ENCODE measurements at regions not wholly inside any gene's neighbourhood (a gene's known extent, or its start where the extent isn't known, plus 50 kb on each side); places are given as distances from the start of the nearest gene placed in this dataset.

DNA sequence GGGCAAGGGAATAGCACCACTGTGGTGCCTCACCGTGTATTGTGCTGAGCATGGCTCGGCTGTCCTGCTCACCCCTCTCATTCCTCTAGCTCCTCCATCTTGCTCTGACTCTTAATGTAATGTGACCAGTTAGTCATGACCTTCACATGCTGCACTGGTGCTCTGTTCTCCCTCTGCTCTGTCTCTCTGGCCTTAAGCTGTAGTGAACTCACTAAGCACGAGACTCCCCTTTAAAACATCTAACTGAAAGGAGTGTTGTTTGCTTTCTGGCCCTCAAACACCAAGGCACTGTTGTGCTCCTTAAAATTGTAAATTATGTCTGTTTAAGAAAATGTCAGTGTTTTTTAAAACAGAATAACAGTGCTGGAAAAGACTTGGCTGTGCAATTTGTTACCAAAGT, 140.4 kb downstream of the HDGFL1 start:
- Histone ChIP-seq H3K9me3 (ENCODE audit: low read length) (no peaks in the 10 kb centered on the region), H3K4me1 (ENCODE audit: insufficient read depth, low read length) (peaks cover 25% of the 10 kb centered on the region), H3K36me3 (ENCODE audit: insufficient read depth, low read length) (no peaks in the 10 kb centered on the region), H3K27ac (ENCODE audit: low read depth, low read length) (no peak overlapping the region), H3K4me3 (ENCODE audit: low read depth in 1 of 2, low read length in 2 of 2) (no peak overlapping the region), H3K27me3 (ENCODE audit: control insufficient read depth in 1 of 2, insufficient read depth in 2 of 2, low read length in 2 of 2) (no peaks in the 10 kb centered on the region), H3K9ac (ENCODE audit: low read length) (no peak overlapping the region)

- H3K4me1 ChIP-seq (ENCODE audit: insufficient read depth, low read length): no peaks in the 10 kb centered on the region
- H3K36me3 ChIP-seq (ENCODE audit: insufficient read depth, low read length): no peaks in the 10 kb centered on the region
- no peak overlapping the region for H3K9ac ChIP-seq (ENCODE audit: low read length)
- H3K9me3 ChIP-seq (ENCODE audit: low read length): no peaks in the 10 kb centered on the region
- no peak overlapping the region for H3K4me3 ChIP-seq (ENCODE audit: low read depth in 1 of 2, low read length in 2 of 2)
- no peak overlapping the region for H3K27ac ChIP-seq (ENCODE audit: low read depth, low read length)
- H3K27me3 ChIP-seq (ENCODE audit: control insufficient read depth in 1 of 2, insufficient read depth in 2 of 2, low read length in 2 of 2): no peaks in the 10 kb centered on the region
These were observed 147.4 kb downstream of the HDGFL1 start for GRCh38 chr6:22716721-22717120.

- Histone ChIP-seq H3K9me3 (ENCODE audit: low read length) (no peaks in the 10 kb centered on the region), H3K4me1 (ENCODE audit: insufficient read depth, low read length) (no peaks in the 10 kb centered on the region), H3K36me3 (ENCODE audit: insufficient read depth, low read length) (no peaks in the 10 kb centered on the region), H3K9ac (ENCODE audit: low read length) (no peak overlapping the region), H3K27me3 (ENCODE audit: control insufficient read depth in 1 of 2, insufficient read depth in 2 of 2, low read length in 2 of 2) (no peaks in the 10 kb centered on the region), H3K27ac (ENCODE audit: low read depth, low read length) (no peak overlapping the region), H3K4me3 (ENCODE audit: low read depth in 1 of 2, low read length in 2 of 2) (no peak overlapping the region)
These were observed 148.5 kb downstream of the HDGFL1 start for GRCh38 chr6:22717915-22718314.

DNA sequence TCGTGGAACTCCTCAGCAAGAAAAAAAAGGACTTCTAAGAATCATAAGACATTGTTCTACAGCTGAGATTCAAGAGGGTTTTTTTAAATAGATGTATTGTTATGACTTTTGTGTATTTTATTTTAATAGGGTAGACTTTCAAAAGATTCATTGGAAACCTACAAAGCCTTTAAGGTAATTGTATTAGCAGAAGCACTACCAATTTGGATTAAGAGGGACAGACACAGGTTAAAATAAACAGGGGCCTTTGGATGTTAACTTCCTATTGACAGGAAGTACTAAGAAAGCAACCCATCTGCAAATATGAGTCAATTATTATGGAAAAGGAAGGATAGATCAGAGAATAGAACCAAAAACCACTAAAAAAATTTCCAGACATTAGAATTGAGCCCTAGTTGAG, 153.5 kb downstream of the HDGFL1 start:
- Histone ChIP-seq H3K27ac (ENCODE audit: low read depth, low read length) (no peak overlapping the region), H3K4me1 (ENCODE audit: insufficient read depth, low read length) (peaks cover 3% of the 10 kb centered on the region), H3K36me3 (ENCODE audit: insufficient read depth, low read length) (no peaks in the 10 kb centered on the region), H3K4me3 (ENCODE audit: low read depth in 1 of 2, low read length in 2 of 2) (no peak overlapping the region), H3K27me3 (ENCODE audit: control insufficient read depth in 1 of 2, insufficient read depth in 2 of 2, low read length in 2 of 2) (no peaks in the 10 kb centered on the region), H3K9ac (ENCODE audit: low read length) (no peak overlapping the region), H3K9me3 (ENCODE audit: low read length) (no peaks in the 10 kb centered on the region)

- Histone ChIP-seq H3K9me3 (ENCODE audit: low read length) (no peaks in the 10 kb centered on the region), H3K4me1 (ENCODE audit: insufficient read depth, low read length) (peaks cover 4% of the 10 kb centered on the region), H3K27me3 (ENCODE audit: control insufficient read depth in 1 of 2, insufficient read depth in 2 of 2, low read length in 2 of 2) (no peaks in the 10 kb centered on the region), H3K36me3 (ENCODE audit: insufficient read depth, low read length) (no peaks in the 10 kb centered on the region), H3K4me3 (ENCODE audit: low read depth in 1 of 2, low read length in 2 of 2) (no peak overlapping the region), H3K27ac (ENCODE audit: low read depth, low read length) (no peak overlapping the region), H3K9ac (ENCODE audit: low read length) (no peak overlapping the region)
These were observed 157.6 kb downstream of the HDGFL1 start for GRCh38 chr6:22726966-22727365.

- no peak overlapping the region for H3K9ac ChIP-seq (ENCODE audit: low read length)
These were observed 158.3 kb downstream of the HDGFL1 start for GRCh38 chr6:22727710-22728109.

GRCh38 chr6:22732176-22732970, 163.0 kb downstream of the HDGFL1 start:
- no peak overlapping the region for H3K27ac ChIP-seq (ENCODE audit: low read depth, low read length)
- H3K36me3 ChIP-seq (ENCODE audit: insufficient read depth, low read length): no peaks in the 10 kb centered on the region
- H3K4me3 ChIP-seq (ENCODE audit: low read depth in 1 of 2, low read length in 2 of 2): no peak overlapping the region
- H3K4me1 ChIP-seq (ENCODE audit: insufficient read depth, low read length): peaks cover 16% of the 10 kb centered on the region
- H3K9ac ChIP-seq (ENCODE audit: low read length): no peak overlapping the region
- H3K9me3 ChIP-seq (ENCODE audit: low read length): no peaks in the 10 kb centered on the region
- H3K27me3 ChIP-seq (ENCODE audit: control insufficient read depth in 1 of 2, insufficient read depth in 2 of 2, low read length in 2 of 2): no peaks in the 10 kb centered on the region

More at GRCh38 chr6:22727710-22728109, 158.3 kb downstream of the HDGFL1 start:
- no peaks in the 10 kb centered on the region for H3K27me3 ChIP-seq (ENCODE audit: control insufficient read depth in 1 of 2, insufficient read depth in 2 of 2, low read length in 2 of 2)
- H3K4me1 ChIP-seq (ENCODE audit: insufficient read depth, low read length): peaks cover 11% of the 10 kb centered on the region
- no peak overlapping the region for H3K4me3 ChIP-seq (ENCODE audit: low read depth in 1 of 2, low read length in 2 of 2)
- H3K9me3 ChIP-seq (ENCODE audit: low read length): no peaks in the 10 kb centered on the region
- no peaks in the 10 kb centered on the region for H3K36me3 ChIP-seq (ENCODE audit: insufficient read depth, low read length)
- no peak overlapping the region for H3K27ac ChIP-seq (ENCODE audit: low read depth, low read length)

DNA sequence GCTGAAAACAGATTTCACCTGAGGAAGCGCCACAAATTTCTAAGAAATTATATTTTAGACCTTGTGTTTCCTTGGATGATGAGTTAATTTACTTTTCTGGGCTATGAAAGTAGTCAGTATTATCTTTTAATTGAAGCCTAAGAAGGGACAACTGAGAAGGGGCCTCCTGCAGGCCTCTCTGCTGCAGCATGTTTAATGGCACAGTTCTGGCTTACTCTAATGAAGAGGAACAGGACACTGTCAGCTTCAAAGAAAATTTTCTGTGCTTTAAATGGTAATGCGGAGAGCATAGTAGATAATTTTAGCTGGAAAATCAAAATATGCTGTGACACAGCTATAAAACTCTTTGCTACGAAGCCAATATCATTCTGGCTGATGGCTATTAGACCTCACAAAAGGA, 167.4 kb downstream of the HDGFL1 start:
- Histone ChIP-seq H3K36me3 (ENCODE audit: insufficient read depth, low read length) (no peaks in the 10 kb centered on the region), H3K9ac (ENCODE audit: low read length) (no peak overlapping the region), H3K27me3 (ENCODE audit: control insufficient read depth in 1 of 2, insufficient read depth in 2 of 2, low read length in 2 of 2) (no peaks in the 10 kb centered on the region), H3K27ac (ENCODE audit: low read depth, low read length) (no peak overlapping the region), H3K4me1 (ENCODE audit: insufficient read depth, low read length) (peaks cover 18% of the 10 kb centered on the region), H3K9me3 (ENCODE audit: low read length) (no peaks in the 10 kb centered on the region), H3K4me3 (ENCODE audit: low read depth in 1 of 2, low read length in 2 of 2) (no peak overlapping the region)

DNA sequence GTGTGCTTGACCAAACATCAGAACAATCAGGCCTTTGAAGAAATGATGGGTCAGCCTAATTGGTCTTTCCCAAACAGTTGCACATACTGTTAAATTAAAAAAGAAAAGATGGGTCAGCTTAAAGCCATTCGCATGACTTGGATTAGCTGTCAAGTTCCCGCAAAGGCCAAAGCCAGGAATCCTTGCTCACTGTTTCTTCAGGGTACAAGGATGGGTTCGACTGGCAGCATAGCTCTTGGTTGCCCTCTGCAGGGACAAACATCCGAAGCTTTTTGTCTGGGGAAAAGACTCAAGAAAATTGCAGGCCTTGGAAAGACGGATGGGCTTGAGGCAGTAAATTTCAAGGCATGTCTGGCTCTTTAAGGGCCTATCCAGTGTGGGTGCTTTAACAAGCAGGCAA, 168.0 kb downstream of the HDGFL1 start:
- Histone ChIP-seq H3K4me1 (ENCODE audit: insufficient read depth, low read length) (peaks cover 14% of the 10 kb centered on the region), H3K4me3 (ENCODE audit: low read depth in 1 of 2, low read length in 2 of 2) (no peak overlapping the region), H3K27me3 (ENCODE audit: control insufficient read depth in 1 of 2, insufficient read depth in 2 of 2, low read length in 2 of 2) (no peaks in the 10 kb centered on the region), H3K9me3 (ENCODE audit: low read length) (no peaks in the 10 kb centered on the region), H3K27ac (ENCODE audit: low read depth, low read length) (no peak overlapping the region), H3K36me3 (ENCODE audit: insufficient read depth, low read length) (no peaks in the 10 kb centered on the region), H3K9ac (ENCODE audit: low read length) (no peak overlapping the region)

GRCh38 chr6:22738194-22738593, 168.8 kb downstream of the HDGFL1 start:
- no peak overlapping the region for H3K9ac ChIP-seq (ENCODE audit: low read length)
- no peaks in the 10 kb centered on the region for H3K27me3 ChIP-seq (ENCODE audit: control insufficient read depth in 1 of 2, insufficient read depth in 2 of 2, low read length in 2 of 2)
- no peaks in the 10 kb centered on the region for H3K36me3 ChIP-seq (ENCODE audit: insufficient read depth, low read length)
- H3K4me1 ChIP-seq (ENCODE audit: insufficient read depth, low read length): peaks cover 8% of the 10 kb centered on the region
- H3K4me3 ChIP-seq (ENCODE audit: low read depth in 1 of 2, low read length in 2 of 2): no peak overlapping the region
- H3K27ac ChIP-seq (ENCODE audit: low read depth, low read length): no peak overlapping the region
- H3K9me3 ChIP-seq (ENCODE audit: low read length): no peaks in the 10 kb centered on the region

- Histone ChIP-seq H3K36me3 (ENCODE audit: insufficient read depth, low read length) (no peaks in the 10 kb centered on the region), H3K4me1 (ENCODE audit: insufficient read depth, low read length) (no peaks in the 10 kb centered on the region), H3K9me3 (ENCODE audit: low read length) (no peaks in the 10 kb centered on the region), H3K4me3 (ENCODE audit: low read depth in 1 of 2, low read length in 2 of 2) (no peak overlapping the region), H3K27ac (ENCODE audit: low read depth, low read length) (no peak overlapping the region), H3K27me3 (ENCODE audit: control insufficient read depth in 1 of 2, insufficient read depth in 2 of 2, low read length in 2 of 2) (no peaks in the 10 kb centered on the region), H3K9ac (ENCODE audit: low read length) (no peak overlapping the region)
These were observed 178.2 kb downstream of the HDGFL1 start for GRCh38 chr6:22747571-22747970.

DNA sequence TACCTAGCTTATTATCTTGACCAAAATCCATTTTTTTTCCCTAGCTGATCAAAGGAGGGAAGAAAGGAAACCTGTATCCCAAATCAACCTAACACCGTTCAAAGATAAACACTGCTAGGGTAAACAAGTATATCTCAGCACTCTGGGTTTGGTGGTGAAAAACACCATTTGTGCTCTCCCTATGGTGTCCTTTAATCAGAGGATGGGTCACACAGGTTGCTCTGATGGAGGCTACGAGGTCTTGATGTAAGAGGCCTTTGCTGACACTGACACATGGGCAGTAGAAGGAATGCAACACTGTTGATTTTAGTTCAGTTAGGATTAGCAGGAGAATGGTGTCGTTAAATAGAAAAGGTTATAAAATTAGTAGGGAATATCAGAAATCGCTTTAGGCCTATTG, 179.3 kb downstream of the HDGFL1 start:
- Histone ChIP-seq H3K9me3 (ENCODE audit: low read length) (no peaks in the 10 kb centered on the region), H3K27me3 (ENCODE audit: control insufficient read depth in 1 of 2, insufficient read depth in 2 of 2, low read length in 2 of 2) (no peaks in the 10 kb centered on the region), H3K36me3 (ENCODE audit: insufficient read depth, low read length) (no peaks in the 10 kb centered on the region), H3K4me3 (ENCODE audit: low read depth in 1 of 2, low read length in 2 of 2) (no peak overlapping the region), H3K9ac (ENCODE audit: low read length) (no peak overlapping the region), H3K27ac (ENCODE audit: low read depth, low read length) (no peak overlapping the region), H3K4me1 (ENCODE audit: insufficient read depth, low read length) (no peaks in the 10 kb centered on the region)

Measured in muscle layer of colon (tissue), 2 donors.